Spleen (tissue), 11 donors: ENCODE measurements at regions not wholly inside any gene's neighbourhood (a gene's known extent, or its start where the extent isn't known, plus 50 kb on each side); places are given as distances from the start of the nearest gene placed in this dataset.

Source experiments
- DNase-seq: peaks from one replicate; pipeline ENCODE4 v3.0.0-alpha.2; 2020
- H3K27ac ChIP-seq, 8 donors: fragments of 200-600 bp; sonication (generic) in 7 of 8; 1 replicate in 4 of 8; 2 replicates in 4 of 8; pipeline versions ENCODE4 v1.5.0 to v1.8.0; 2016 to 2021; ENCODE audit warnings: inconsistent platforms in 4 of 8, mild to moderate bottlenecking in 4 of 8, moderate library complexity in 1 of 8
- H3K27me3 ChIP-seq, 7 donors: fragments of 200-600 bp; sonication (generic) in 6 of 7; replicated peaks in 1 of 7; 1 replicate in 4 of 7; 2 replicates in 3 of 7; pipeline versions ENCODE4 v1.5.0 to v1.8.0; 2016 to 2021; ENCODE audit warnings: inconsistent platforms in 3 of 7, mild to moderate bottlenecking in 1 of 7
- H3K36me3 ChIP-seq, 6 donors: fragments of 200-600 bp; sonication (generic) in 5 of 6; 1 replicate in 4 of 6; 2 replicates in 2 of 6; pipeline versions ENCODE4 v1.5.0 to v1.8.0; 2016 to 2021; ENCODE audit warnings: inconsistent platforms in 2 of 6
- H3K4me1 ChIP-seq, 6 donors: fragments of 200-600 bp; sonication (generic) in 5 of 6; 1 replicate in 3 of 6; 2 replicates in 3 of 6; pipeline versions ENCODE4 v1.5.0 to v1.8.0; 2016 to 2021; ENCODE audit warnings: inconsistent platforms in 3 of 6
- H3K4me3 ChIP-seq, 8 donors: fragments of 200-600 bp; sonication (generic) in 7 of 8; 1 replicate in 4 of 8; 2 replicates in 4 of 8; pipeline versions ENCODE4 v1.5.0 to v1.8.0; 2016 to 2021; ENCODE audit warnings: inconsistent platforms in 4 of 8, mild to moderate bottlenecking in 4 of 8, moderate library complexity in 2 of 8
- H3K9me3 ChIP-seq, 8 donors: fragments of 200-600 bp; sonication (generic) in 7 of 8; 1 replicate in 4 of 8; 2 replicates in 4 of 8; pipeline versions ENCODE4 v1.5.0 to v1.8.0; 2016 to 2021; ENCODE audit warnings: inconsistent platforms in 4 of 8
- POLR2A ChIP-seq, 3 donors: fragments of 450-650 bp; IDR thresholded peaks; one replicate each; pipeline ENCODE4 v1.5.1; 2017; ENCODE audit warnings: antibody characterized with exemption in 3 of 3, mild to moderate bottlenecking in 1 of 3
- POLR2AphosphoS5 ChIP-seq, 3 donors: sonication (generic); formaldehyde crosslinking; IDR thresholded peaks; one replicate each; pipeline ENCODE4 v1.5.1; 2017; ENCODE audit warnings: antibody characterized with exemption in 3 of 3
- WGBS, 5 donors: extraction: QIAGEN DNeasy Blood & Tissue Kit in 3 of 5; methylation state at CpG; one replicate each; pipeline versions ENCODE4 v1.1.5 to v1.1.7; 2013 to 2018; 5-methylcytosine and 5-hydroxymethylcytosine counted together
- intact Hi-C: fragments of 100-400 bp; cut with DNase I; formaldehyde crosslinking; loops from one replicate; pipeline ENCODE4 v1.15.0; 2023; ENCODE audit warnings: low total_unique reads
- TF ChIP-seq, protein P1 (sequence below), 11 experiments: fragments of 200-600 bp in 7 of 11; fragments of 450-650 bp in 4 of 11; sonication (generic) in 4 of 11; IDR thresholded peaks in 8 of 11; conservative IDR thresholded peaks in 3 of 11; 1 replicate in 7 of 11; 2 replicates in 4 of 11; pipeline versions ENCODE4 v1.4.0 to v1.8.0; 2016 to 2021; ENCODE audit warnings: antibody characterized with exemption in 11 of 11, inconsistent platforms in 4 of 11, mild to moderate bottlenecking in 1 of 11
- donor health status: healthy with polysubstance abuse.
- donor health status: DM: no; HTN: no; CAD: no; lungs with moderate emphysema.
- donor health status: DM: no; HTN: no; CAD: no.
- donor health status: Bipolar disorder and iron deficiency.
- donor health status: healthy.
- donor health status: DM: no; HTN: no; CAD: no.
- donor health status: DM: yes; HTN: yes; CAD: no.

DNA sequence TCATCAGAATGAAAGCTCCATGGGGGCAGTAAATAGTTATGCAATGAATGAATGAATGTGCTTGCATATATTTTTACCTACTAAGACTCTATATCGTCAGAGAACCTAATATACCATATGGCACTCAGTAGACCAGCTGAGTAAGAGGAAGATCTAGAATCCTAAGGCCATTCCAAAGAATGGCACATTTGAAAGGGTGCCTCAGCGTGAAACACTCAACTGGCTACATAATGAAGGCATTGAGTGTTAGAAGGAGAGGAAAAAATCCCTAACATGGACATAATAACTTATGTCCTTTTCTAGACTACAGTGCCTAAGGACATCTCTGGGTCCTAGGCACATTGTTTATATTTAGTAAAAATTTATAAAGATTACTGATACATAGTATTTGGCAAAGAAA lies 61.7 kb upstream of the ARID2 start:
- Histone ChIP-seq H3K4me1 (peaks cover 13 to 36% (median 28%) of the 10 kb centered on the region in 6 donors), H3K9me3 (no peaks in the 10 kb centered on the region), H3K36me3 (no peaks in the 10 kb centered on the region), H3K27ac (no peak overlapping the region), H3K4me3 (no peak overlapping the region), H3K27me3 (no peaks in the 10 kb centered on the region)
- TF ChIP-seq POLR2AphosphoS5 (IDR thresholded peaks at IDR 0.05) = no peak
- 88 to 98% (median 94%) methylated on average over 2 of the region's 2 CpGs for WGBS, 5 donors
- intact Hi-C loops = no loop called here
- DNase-seq = no peak

DNA sequence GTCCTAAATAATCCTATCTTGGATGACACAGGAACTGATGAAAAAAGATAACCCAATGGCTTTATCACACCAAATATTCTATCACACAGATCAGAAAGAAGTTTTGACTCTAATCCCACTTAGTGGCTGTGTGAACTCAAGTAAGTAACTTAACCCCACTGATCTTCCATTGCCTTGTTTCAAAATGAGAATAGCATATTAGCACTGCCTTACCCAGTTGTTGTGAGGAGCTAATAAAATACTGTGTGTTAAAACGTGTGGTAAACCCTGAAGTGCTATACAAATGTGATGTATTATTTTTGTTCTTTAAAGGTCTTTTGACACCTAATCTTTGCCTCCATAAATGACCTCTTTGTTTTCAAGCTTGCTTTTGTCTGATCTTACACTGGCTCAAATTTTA lies 60.9 kb upstream of the ARID2 start:
- DNase-seq = no peak
- H3K36me3 ChIP-seq = no peaks in the 10 kb centered on the region
- TF ChIP-seq, protein P1, sequence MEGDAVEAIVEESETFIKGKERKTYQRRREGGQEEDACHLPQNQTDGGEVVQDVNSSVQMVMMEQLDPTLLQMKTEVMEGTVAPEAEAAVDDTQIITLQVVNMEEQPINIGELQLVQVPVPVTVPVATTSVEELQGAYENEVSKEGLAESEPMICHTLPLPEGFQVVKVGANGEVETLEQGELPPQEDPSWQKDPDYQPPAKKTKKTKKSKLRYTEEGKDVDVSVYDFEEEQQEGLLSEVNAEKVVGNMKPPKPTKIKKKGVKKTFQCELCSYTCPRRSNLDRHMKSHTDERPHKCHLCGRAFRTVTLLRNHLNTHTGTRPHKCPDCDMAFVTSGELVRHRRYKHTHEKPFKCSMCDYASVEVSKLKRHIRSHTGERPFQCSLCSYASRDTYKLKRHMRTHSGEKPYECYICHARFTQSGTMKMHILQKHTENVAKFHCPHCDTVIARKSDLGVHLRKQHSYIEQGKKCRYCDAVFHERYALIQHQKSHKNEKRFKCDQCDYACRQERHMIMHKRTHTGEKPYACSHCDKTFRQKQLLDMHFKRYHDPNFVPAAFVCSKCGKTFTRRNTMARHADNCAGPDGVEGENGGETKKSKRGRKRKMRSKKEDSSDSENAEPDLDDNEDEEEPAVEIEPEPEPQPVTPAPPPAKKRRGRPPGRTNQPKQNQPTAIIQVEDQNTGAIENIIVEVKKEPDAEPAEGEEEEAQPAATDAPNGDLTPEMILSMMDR (IDR thresholded peaks at IDR 0.05 in 8 of 11, conservative IDR thresholded peaks at IDR 0.05 in 3 of 11) = no peak
- no peak for TF ChIP-seq POLR2A (IDR thresholded peaks at IDR 0.05)
- TF ChIP-seq POLR2AphosphoS5 (IDR thresholded peaks at IDR 0.05) = no peak
- intact Hi-C loops = no loop called here
- peak overlapping the region in 1 of 8 donors; percentile 45 for H3K4me3 ChIP-seq
- peaks cover 13 to 36% (median 28%) of the 10 kb centered on the region in 6 donors for H3K4me1 ChIP-seq
- H3K9me3 ChIP-seq = no peaks in the 10 kb centered on the region
- 24 to 39% (median 34%) methylated on average over 1 of the region's 1 CpG for WGBS, 5 donors
- H3K27ac ChIP-seq = peak overlapping the region; percentile 51 to 77 (median 64)
- H3K27me3 ChIP-seq = no peaks in the 10 kb centered on the region

DNA sequence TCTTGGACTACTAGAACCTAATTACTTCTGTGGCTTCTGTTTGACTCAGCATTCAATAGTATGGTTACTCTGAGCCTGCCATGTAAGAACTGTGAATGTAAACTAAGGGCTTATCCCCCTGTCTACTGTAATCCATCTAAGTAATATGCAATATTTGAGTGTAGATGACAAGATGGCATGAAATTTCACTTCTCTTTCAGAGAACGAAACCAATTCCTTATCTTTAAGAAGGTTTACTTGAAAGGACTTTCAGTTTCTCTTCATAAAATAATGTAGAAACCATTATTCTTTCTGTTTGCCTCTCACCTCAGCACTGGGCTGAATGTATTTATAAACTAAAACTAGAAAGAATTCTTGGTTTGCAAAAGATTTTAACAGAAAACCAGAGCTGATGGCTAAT lies 60.4 kb upstream of the ARID2 start:
- Histone ChIP-seq H3K36me3 (no peaks in the 10 kb centered on the region), H3K27me3 (no peaks in the 10 kb centered on the region), H3K9me3 (no peaks in the 10 kb centered on the region), H3K4me1 (peaks cover 13 to 36% (median 28%) of the 10 kb centered on the region in 6 donors), H3K27ac (peak overlapping the region; percentile 51 to 77 (median 64)), H3K4me3 (peak overlapping the region in 1 of 8 donors; percentile 45)
- WGBS, 5 donors = 3 to 14% (median 7%) methylated on average over 1 of the region's 1 CpG
- no peak for DNase-seq
- intact Hi-C loops = no loop called here
- TF ChIP-seq POLR2AphosphoS5 (IDR thresholded peaks at IDR 0.05) (no peak), POLR2A (IDR thresholded peaks at IDR 0.05) (no peak)
- TF ChIP-seq, protein P1 (IDR thresholded peaks at IDR 0.05 in 8 of 11, conservative IDR thresholded peaks at IDR 0.05 in 3 of 11) = no peak

DNA sequence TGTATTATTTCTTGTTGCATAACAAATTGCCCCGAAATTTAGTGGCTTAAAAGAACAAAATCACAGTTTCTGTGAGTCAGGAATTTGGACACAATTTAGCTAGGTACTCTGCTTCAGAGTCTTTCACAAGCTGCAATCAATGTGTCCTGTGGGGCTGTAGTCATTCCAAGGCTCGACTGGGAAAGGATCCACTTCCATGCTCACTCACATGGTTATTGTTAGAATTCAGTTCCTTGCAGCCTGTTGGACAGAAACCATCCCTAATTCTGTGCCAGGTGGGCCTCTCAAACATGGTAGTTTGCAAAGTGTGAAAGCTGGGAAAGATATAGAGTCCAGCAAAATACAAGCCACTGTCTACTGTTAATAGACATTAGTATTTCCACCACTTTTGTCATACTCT lies 59.7 kb upstream of the ARID2 start:
- H3K4me1 ChIP-seq = peaks cover 13 to 36% (median 28%) of the 10 kb centered on the region in 6 donors
- intact Hi-C loops = loop anchor here (5.0 kb wide), 1 partner anchor 48 kb away; no protein-coding TSS in a partner anchor
- WGBS, 5 donors = 60 to 76% (median 63%) methylated on average over 2 of the region's 2 CpGs
- no peaks in the 10 kb centered on the region for H3K36me3 ChIP-seq
- DNase-seq = no peak
- no peaks in the 10 kb centered on the region for H3K27me3 ChIP-seq
- TF ChIP-seq, protein P1 (IDR thresholded peaks at IDR 0.05 in 8 of 11, conservative IDR thresholded peaks at IDR 0.05 in 3 of 11) = no peak
- TF ChIP-seq POLR2AphosphoS5 (IDR thresholded peaks at IDR 0.05) (no peak), POLR2A (IDR thresholded peaks at IDR 0.05) (no peak)
- H3K27ac ChIP-seq = peak overlapping the region in 5 of 8 donors; percentile 56 to 77 (median 67)
- H3K4me3 ChIP-seq = no peak overlapping the region
- H3K9me3 ChIP-seq = no peaks in the 10 kb centered on the region
